ENCODE measurements at regions not wholly inside any gene's neighbourhood (a gene's known extent, or its start where the extent isn't known, plus 50 kb on each side); places are given as distances from the start of the nearest gene placed in this dataset.
A peak's percentile ranks its signal among the peaks of the same experiment; 100 is the strongest.

- WGBS (ENCODE audit: insufficient coverage, insufficient replicate concordance, low lambda C conversion rate, missing lambda C conversion rate) = 24% methylated on average over 5 of the region's 5 CpGs
These were observed 127.1 kb downstream of the CAPZA3 start for GRCh38 chr12:18864900-18865561.

GRCh38 chr12:18868717-18869116 is 130.8 kb downstream of the CAPZA3 start:
- SMC1A ChIA-PET (ENCODE audit: uncharacterized antibody, unreplicated experiment) = no interaction called here
- DNase-seq (ENCODE audit: low read depth, low spot score) (no peak), FAIRE-seq (no peak), ATAC-seq (no peak)
- no TSS peak for BruUV-seq (replicated peaks)
- CTCF ChIA-PET = no interaction called here
- no peaks in the 10 kb centered on the region for H3K4me1 ChIP-seq (ENCODE audit: control insufficient read depth, insufficient read depth, low read length)
- H3K4me2 ChIP-seq (ENCODE audit: control insufficient read depth, insufficient read depth) = no peak overlapping the region
- H3K36me3 ChIP-seq (ENCODE audit: control insufficient read depth in 2 of 2, insufficient read depth in 2 of 2, low read length in 1 of 2) = no peaks in the 10 kb centered on the region
- no peaks in the 10 kb centered on the region for H3K79me2 ChIP-seq (ENCODE audit: control insufficient read depth, insufficient read depth, low read length)
- intact Hi-C loops (cut with micrococcal nuclease; ENCODE audit: unreplicated experiment) = no loop called here
- 0% methylated on average over 2 of the region's 2 CpGs for WGBS (ENCODE audit: insufficient coverage, insufficient replicate concordance, low lambda C conversion rate, missing lambda C conversion rate)
- RAD21 ChIA-PET (ENCODE audit: unreplicated experiment) = no interaction called here
- no peak overlapping the region for H3K4me3 ChIP-seq
- no peak overlapping the region for H3K27ac ChIP-seq (ENCODE audit: control insufficient read depth, insufficient read depth)
- no peaks in the 10 kb centered on the region for H4K20me1 ChIP-seq (ENCODE audit: control insufficient read depth, insufficient read depth)
- H3K27me3 ChIP-seq (replicated peaks in 1 of 2; ENCODE audit: control insufficient read depth in 2 of 2, insufficient read depth in 2 of 2, low read length in 1 of 2) = no peaks in the 10 kb centered on the region
- no peak overlapping the region for H2AFZ ChIP-seq (ENCODE audit: control insufficient read depth, low read depth, low read length)
- no peaks in the 10 kb centered on the region for H3K9me3 ChIP-seq (replicated peaks; ENCODE audit: control insufficient read depth, insufficient read depth, low read length)
- H3K9ac ChIP-seq (ENCODE audit: control insufficient read depth, insufficient read depth, low read length) = no peak overlapping the region
- in situ Hi-C loops (cut with MboI) = no loop called here
- POLR2A ChIA-PET = no interaction called here
- TF ChIP-seq WRNIP1 (IDR thresholded peaks at IDR 0.05; ENCODE audit: borderline replicate concordance, low read depth, low read length) (no peak), ZBTB33 (IDR thresholded peaks at IDR 0.05) (no peak), HDAC6 (IDR thresholded peaks at IDR 0.05; ENCODE audit: unreplicated experiment) (no peak), TCF12 (IDR thresholded peaks at IDR 0.05; ENCODE audit: low read depth, low read length) (no peak), ZBTB11 (CRISPR knock-in tag; IDR thresholded peaks at IDR 0.05) (no peak), RAD21 (IDR thresholded peaks at IDR 0.05; ENCODE audit: insufficient read depth, low read depth, low read length) (no peak)

More at GRCh38 chr12:18864900-18865561, 127.1 kb downstream of the CAPZA3 start:
- Histone ChIP-seq H3K9me3 (replicated peaks; ENCODE audit: control insufficient read depth, insufficient read depth, low read length) (no peaks in the 10 kb centered on the region), H3K36me3 (ENCODE audit: control insufficient read depth in 2 of 2, insufficient read depth in 2 of 2, low read length in 1 of 2) (no peaks in the 10 kb centered on the region), H3K79me2 (ENCODE audit: control insufficient read depth, insufficient read depth, low read length) (no peaks in the 10 kb centered on the region), H3K27me3 (replicated peaks in 1 of 2; ENCODE audit: control insufficient read depth in 2 of 2, insufficient read depth in 2 of 2, low read length in 1 of 2) (no peaks in the 10 kb centered on the region), H3K4me1 (ENCODE audit: control insufficient read depth, insufficient read depth, low read length) (no peaks in the 10 kb centered on the region), H3K27ac (ENCODE audit: control insufficient read depth, insufficient read depth) (no peak overlapping the region), H3K9ac (ENCODE audit: control insufficient read depth, insufficient read depth, low read length) (no peak overlapping the region), H3K4me3 (no peak overlapping the region), H3K4me2 (ENCODE audit: control insufficient read depth, insufficient read depth) (no peak overlapping the region), H2AFZ (ENCODE audit: control insufficient read depth, low read depth, low read length) (no peak overlapping the region), H4K20me1 (ENCODE audit: control insufficient read depth, insufficient read depth) (no peaks in the 10 kb centered on the region)
- ATAC-seq (peak; percentile 31), DNase-seq (ENCODE audit: low read depth, low spot score) (no peak), FAIRE-seq (no peak)
- no TSS peak for BruUV-seq (replicated peaks)
- in situ Hi-C loops (cut with MboI) = no loop called here
- CTCF ChIA-PET = no interaction called here
- POLR2A ChIA-PET = no interaction called here
- TF ChIP-seq MTA2 (IDR thresholded peaks at IDR 0.05; ENCODE audit: low read depth) (no peak), BCL11A (IDR thresholded peaks at IDR 0.05; ENCODE audit: low read depth, low read length) (no peak), LARP7 (IDR thresholded peaks at IDR 0.05) (no peak), TARDBP (IDR thresholded peaks at IDR 0.05; ENCODE audit: borderline replicate concordance) (no peak), ZNF217 (IDR thresholded peaks at IDR 0.05) (no peak), BCL3 (IDR thresholded peaks at IDR 0.05; ENCODE audit: borderline replicate concordance, insufficient read depth, low read depth, low read length, poor library complexity, severe bottlenecking) (no peak), CBFB (IDR thresholded peaks at IDR 0.05; ENCODE audit: low read depth) (no peak)
- RAD21 ChIA-PET (ENCODE audit: unreplicated experiment) = no interaction called here
- intact Hi-C loops (cut with micrococcal nuclease; ENCODE audit: unreplicated experiment) = no loop called here
- SMC1A ChIA-PET (ENCODE audit: uncharacterized antibody, unreplicated experiment) = interaction anchor here (1.7 kb wide), 1 partner anchor 321 kb away, joined by 3 read pairs; no protein-coding TSS in a partner anchor

Data from GM12878 (cell line).